Osteoblast (primary cell): ENCODE measurements at regions not wholly inside any gene's neighbourhood (a gene's known extent, or its start where the extent isn't known, plus 50 kb on each side); places are given as distances from the start of the nearest gene placed in this dataset.

Experiments
- DNase-seq: peaks from one replicate; pipeline ENCODE4 v3.0.0; 2011; ENCODE audit warnings: low spot score, mixed read lengths; ENCODE audit not compliant: insufficient read length; ENCODE audit errors: missing footprints
- H2AFZ ChIP-seq: 2 replicates; pipeline ENCODE4 v1.6.0; 2011; ENCODE audit warnings: mild to moderate bottlenecking, low read length
- H3K27ac ChIP-seq: 2 replicates; pipeline ENCODE4 v1.5.1; 2011; ENCODE audit warnings: mild to moderate bottlenecking, low read depth, low read length, moderate library complexity
- H3K27me3 ChIP-seq: 2 replicates; pipeline ENCODE4 v1.6.0; 2012; ENCODE audit warnings: mild to moderate bottlenecking, control low read depth, inconsistent platforms, low read length, moderate library complexity; ENCODE audit not compliant: insufficient read depth
- H3K36me3 ChIP-seq: 2 replicates; pipeline ENCODE4 v1.5.1; 2011; ENCODE audit warnings: mild to moderate bottlenecking, low read length, control low read depth, moderate library complexity; ENCODE audit not compliant: insufficient read depth
- H3K4me1 ChIP-seq: 2 replicates; pipeline ENCODE4 v1.5.1; 2011; ENCODE audit warnings: mild to moderate bottlenecking, low read length, control low read depth, moderate library complexity; ENCODE audit not compliant: insufficient read depth
- H3K4me2 ChIP-seq: 2 replicates; pipeline ENCODE4 v1.6.0; 2011; ENCODE audit warnings: mild to moderate bottlenecking, low read length; ENCODE audit not compliant: insufficient read depth
- H3K4me3 ChIP-seq: fragments of 200-600 bp; sonication (generic); 3 replicates; pipeline ENCODE4 v1.5.1; 2012; ENCODE audit warnings: mild to moderate bottlenecking, low read length, inconsistent platforms; ENCODE audit not compliant: insufficient read depth
- H3K79me2 ChIP-seq: 2 replicates; pipeline ENCODE4 v1.6.0; 2012; ENCODE audit warnings: mild to moderate bottlenecking, low read length, control low read depth, inconsistent platforms; ENCODE audit not compliant: insufficient read depth
- H3K9me3 ChIP-seq: 2 replicates; pipeline ENCODE4 v1.5.1; 2011; ENCODE audit warnings: low read depth, low read length, control low read depth
- H4K20me1 ChIP-seq: 2 replicates; pipeline ENCODE4 v1.6.0; 2012; ENCODE audit warnings: mild to moderate bottlenecking, low read length, control low read depth; ENCODE audit not compliant: insufficient read depth
- TF ChIP-seq, protein P1 (sequence below): IDR thresholded peaks from 2 replicates; pipeline ENCODE4 v1.5.1; 2011; ENCODE audit warnings: mild to moderate bottlenecking, low read depth, low read length, moderate library complexity; ENCODE audit errors: extremely low read depth

GRCh38 chr10:81135851-81136250 lies 598.1 kb downstream of the SH2D4B start:
- no peak for DNase-seq
- no peak overlapping the region for H3K27ac ChIP-seq
- no peak overlapping the region for H3K4me2 ChIP-seq
- H2AFZ ChIP-seq = no peak overlapping the region
- peaks cover 3% of the 10 kb centered on the region for H3K9me3 ChIP-seq
- no peak overlapping the region for H3K4me3 ChIP-seq
- no peaks in the 10 kb centered on the region for H4K20me1 ChIP-seq
- TF ChIP-seq, protein P1, sequence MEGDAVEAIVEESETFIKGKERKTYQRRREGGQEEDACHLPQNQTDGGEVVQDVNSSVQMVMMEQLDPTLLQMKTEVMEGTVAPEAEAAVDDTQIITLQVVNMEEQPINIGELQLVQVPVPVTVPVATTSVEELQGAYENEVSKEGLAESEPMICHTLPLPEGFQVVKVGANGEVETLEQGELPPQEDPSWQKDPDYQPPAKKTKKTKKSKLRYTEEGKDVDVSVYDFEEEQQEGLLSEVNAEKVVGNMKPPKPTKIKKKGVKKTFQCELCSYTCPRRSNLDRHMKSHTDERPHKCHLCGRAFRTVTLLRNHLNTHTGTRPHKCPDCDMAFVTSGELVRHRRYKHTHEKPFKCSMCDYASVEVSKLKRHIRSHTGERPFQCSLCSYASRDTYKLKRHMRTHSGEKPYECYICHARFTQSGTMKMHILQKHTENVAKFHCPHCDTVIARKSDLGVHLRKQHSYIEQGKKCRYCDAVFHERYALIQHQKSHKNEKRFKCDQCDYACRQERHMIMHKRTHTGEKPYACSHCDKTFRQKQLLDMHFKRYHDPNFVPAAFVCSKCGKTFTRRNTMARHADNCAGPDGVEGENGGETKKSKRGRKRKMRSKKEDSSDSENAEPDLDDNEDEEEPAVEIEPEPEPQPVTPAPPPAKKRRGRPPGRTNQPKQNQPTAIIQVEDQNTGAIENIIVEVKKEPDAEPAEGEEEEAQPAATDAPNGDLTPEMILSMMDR = no peak
- no peaks in the 10 kb centered on the region for H3K27me3 ChIP-seq
- H3K4me1 ChIP-seq = no peaks in the 10 kb centered on the region
- H3K79me2 ChIP-seq = no peaks in the 10 kb centered on the region
- H3K36me3 ChIP-seq = no peaks in the 10 kb centered on the region

- no peaks in the 10 kb centered on the region for H3K36me3 ChIP-seq
- no peaks in the 10 kb centered on the region for H3K4me1 ChIP-seq
- H3K4me2 ChIP-seq = no peak overlapping the region
Measured at GRCh38 chr10:81136261-81136660, 598.6 kb downstream of the SH2D4B start.

DNA sequence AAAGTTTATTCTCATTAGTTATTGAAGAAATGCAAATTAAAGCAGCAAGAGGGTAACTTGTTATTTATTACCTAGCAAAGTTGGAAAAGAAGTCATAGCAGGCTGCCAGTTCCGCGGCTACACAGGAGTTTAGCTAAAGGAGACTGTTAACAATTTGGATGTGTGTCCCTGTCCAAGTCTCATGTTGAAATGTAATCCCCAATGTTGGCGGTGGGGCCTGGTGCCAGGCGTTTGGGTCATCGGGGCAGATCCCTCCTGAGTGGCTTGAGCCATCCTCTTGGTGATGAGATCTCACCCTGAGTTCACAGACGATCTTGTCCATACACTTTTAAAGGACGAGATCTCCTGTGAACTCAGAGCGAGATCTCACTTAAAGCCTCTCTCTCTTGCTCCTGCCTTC lies 608.3 kb downstream of the SH2D4B start:
- Histone ChIP-seq H3K4me3 (no peak overlapping the region), H3K4me2 (no peak overlapping the region), H2AFZ (no peak overlapping the region), H3K36me3 (no peaks in the 10 kb centered on the region), H3K27me3 (no peaks in the 10 kb centered on the region), H3K9me3 (peaks cover 2% of the 10 kb centered on the region), H3K27ac (no peak overlapping the region), H4K20me1 (no peaks in the 10 kb centered on the region), H3K4me1 (no peaks in the 10 kb centered on the region), H3K79me2 (no peaks in the 10 kb centered on the region)
- TF ChIP-seq, protein P1 = no peak
- no peak for DNase-seq

More at GRCh38 chr10:81136261-81136660, 598.6 kb downstream of the SH2D4B start:
- Histone ChIP-seq H3K4me3 (no peak overlapping the region), H3K27me3 (no peaks in the 10 kb centered on the region), H3K9me3 (peaks cover 3% of the 10 kb centered on the region), H4K20me1 (no peaks in the 10 kb centered on the region), H2AFZ (no peak overlapping the region), H3K79me2 (no peaks in the 10 kb centered on the region), H3K27ac (no peak overlapping the region)
- DNase-seq = no peak
- TF ChIP-seq, protein P1 = no peak

DNA sequence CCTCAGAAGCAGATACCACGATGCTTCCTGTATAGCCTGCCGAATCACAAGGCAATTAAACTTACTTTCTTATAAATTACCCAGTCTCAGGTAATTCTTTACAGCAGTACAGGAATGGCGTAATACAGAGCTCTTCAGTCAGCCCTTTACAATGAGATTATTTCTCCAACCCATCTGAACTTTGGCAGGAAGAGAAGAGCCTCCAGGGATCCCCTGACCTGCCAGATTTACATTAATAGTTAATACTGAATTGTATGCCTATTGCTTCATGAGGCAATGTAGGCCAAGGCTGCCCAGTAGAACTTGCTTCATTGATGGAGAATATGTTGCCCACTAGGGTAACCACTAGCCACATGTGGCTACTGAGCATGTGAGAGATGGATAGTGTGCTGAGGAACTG lies 608.7 kb downstream of the SH2D4B start:
- no peak for DNase-seq
- no peak overlapping the region for H3K27ac ChIP-seq
- H2AFZ ChIP-seq = no peak overlapping the region
- no peaks in the 10 kb centered on the region for H3K79me2 ChIP-seq
- peaks cover 2% of the 10 kb centered on the region for H3K9me3 ChIP-seq
- H3K36me3 ChIP-seq = no peaks in the 10 kb centered on the region
- H3K27me3 ChIP-seq = no peaks in the 10 kb centered on the region
- TF ChIP-seq, protein P1 = no peak
- no peaks in the 10 kb centered on the region for H3K4me1 ChIP-seq
- no peaks in the 10 kb centered on the region for H4K20me1 ChIP-seq
- no peak overlapping the region for H3K4me3 ChIP-seq
- no peak overlapping the region for H3K4me2 ChIP-seq
